MM.1S (cell line): ENCODE measurements at regions not wholly inside any gene's neighbourhood (a gene's known extent, or its start where the extent isn't known, plus 50 kb on each side); places are given as distances from the start of the nearest gene placed in this dataset.

Source experiments
- EZH2 ChIP-seq: fragments of 300-600 bp; sonication (generic); optimal IDR thresholded peaks from 2 replicates; pipeline ENCODE3; 2017; ENCODE audit warnings: low read depth, mild to moderate bottlenecking, antibody characterized with exemption, low read length, mixed read lengths
- TF ChIP-seq, protein P1 (sequence below): fragments of 300-600 bp; sonication (generic); IDR thresholded peaks from 2 replicates; pipeline ENCODE4 v1.5.1; 2016; ENCODE audit warnings: antibody characterized with exemption, low read length, mixed read lengths

DNA sequence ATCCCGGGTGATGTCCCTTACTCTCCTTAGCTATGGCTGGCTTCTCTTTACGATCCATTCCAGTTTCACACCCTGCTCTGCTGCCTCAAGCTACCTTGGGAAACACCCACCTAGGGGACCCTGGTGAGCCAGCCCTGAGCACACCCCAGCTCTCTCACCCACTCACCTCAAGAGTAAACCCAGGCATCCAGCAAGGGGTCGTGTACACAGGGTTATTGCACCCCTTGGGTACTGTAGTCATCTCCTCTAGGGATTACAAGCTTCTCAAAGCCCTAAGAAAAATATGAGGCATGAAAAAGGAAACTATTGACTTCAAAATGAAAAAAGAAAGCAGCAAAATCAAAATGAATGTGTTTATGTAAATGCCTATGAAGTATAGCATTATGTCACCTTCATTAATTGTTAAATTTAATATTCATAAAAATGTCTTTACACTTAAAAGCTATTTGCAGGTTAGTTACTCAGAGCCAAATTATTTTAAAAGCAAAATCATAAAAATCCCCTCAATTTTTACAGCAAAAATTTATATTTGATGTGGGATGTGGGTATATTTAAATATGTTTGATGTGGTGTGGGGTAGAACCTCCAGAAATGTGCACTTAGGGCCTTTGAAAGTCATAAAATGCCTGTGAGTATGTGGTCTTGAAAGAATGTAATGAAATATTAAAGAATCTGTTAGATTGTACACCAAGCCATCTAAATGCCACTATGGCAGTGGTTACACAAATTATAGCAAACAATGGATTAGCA is 190.3 kb downstream of the C1orf94 start:
- TF ChIP-seq, protein P1, sequence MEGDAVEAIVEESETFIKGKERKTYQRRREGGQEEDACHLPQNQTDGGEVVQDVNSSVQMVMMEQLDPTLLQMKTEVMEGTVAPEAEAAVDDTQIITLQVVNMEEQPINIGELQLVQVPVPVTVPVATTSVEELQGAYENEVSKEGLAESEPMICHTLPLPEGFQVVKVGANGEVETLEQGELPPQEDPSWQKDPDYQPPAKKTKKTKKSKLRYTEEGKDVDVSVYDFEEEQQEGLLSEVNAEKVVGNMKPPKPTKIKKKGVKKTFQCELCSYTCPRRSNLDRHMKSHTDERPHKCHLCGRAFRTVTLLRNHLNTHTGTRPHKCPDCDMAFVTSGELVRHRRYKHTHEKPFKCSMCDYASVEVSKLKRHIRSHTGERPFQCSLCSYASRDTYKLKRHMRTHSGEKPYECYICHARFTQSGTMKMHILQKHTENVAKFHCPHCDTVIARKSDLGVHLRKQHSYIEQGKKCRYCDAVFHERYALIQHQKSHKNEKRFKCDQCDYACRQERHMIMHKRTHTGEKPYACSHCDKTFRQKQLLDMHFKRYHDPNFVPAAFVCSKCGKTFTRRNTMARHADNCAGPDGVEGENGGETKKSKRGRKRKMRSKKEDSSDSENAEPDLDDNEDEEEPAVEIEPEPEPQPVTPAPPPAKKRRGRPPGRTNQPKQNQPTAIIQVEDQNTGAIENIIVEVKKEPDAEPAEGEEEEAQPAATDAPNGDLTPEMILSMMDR, result no peak
- no peak for TF ChIP-seq EZH2
